CD4-positive, alpha-beta T cell treated with Interleukin-4 for 4 hours (primary cell): ENCODE measurements at regions not wholly inside any gene's neighbourhood (a gene's known extent, or its start where the extent isn't known, plus 50 kb on each side); places are given as distances from the start of the nearest gene placed in this dataset.
"Not testable (repeated sequence)": the region's sequence is repeated elsewhere in the genome, so short reads cannot be mapped to it uniquely, and the experiment has no call there.

ENCODE experiments used
- DNase-seq: peaks from one replicate; pipeline ENCODE4 v3.0.0-alpha.2; 2020

- no peak for DNase-seq
These were observed 243.9 kb downstream of the ZNF608 start for GRCh38 chr5:124502551-124502950.

DNA sequence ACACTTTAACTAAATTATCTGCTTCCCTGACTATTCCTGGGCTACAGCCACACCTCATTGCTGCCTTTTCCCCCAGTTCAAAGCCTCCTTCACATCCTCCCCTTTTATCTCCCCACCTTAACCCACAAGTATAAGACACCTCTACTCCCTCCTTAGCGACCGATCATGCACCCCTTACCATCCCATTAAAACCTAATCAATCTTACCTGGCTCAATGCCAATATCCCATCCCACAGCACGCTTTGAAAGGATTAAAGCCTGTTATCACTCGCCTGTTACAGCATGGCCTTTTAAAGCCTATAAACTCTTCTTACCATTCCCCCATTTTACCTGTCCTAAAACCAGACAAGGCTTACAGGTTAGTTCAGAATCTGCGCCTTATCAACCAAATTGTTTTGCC, 246.6 kb downstream of the ZNF608 start:
- DNase-seq = not testable (repeated sequence)

DNA sequence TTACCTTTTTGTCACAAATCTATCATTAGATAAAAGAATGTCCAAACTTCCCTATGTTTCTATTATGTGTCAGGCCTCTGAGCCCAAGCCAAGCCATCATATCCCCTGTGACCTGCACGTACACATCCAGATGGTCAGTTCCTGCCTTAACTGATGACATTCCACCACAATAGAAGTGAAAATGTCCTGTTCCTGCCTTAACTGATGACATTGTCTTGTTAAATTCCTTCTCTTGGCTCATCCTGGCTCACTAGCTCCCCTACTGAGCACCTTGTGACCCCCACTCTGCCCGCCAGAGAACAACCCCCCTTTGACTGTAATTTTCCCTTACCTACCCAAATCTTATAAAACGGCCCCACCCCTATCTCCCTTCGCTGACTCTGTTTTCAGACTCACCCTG, 249.5 kb downstream of the ZNF608 start:
- DNase-seq = not testable (repeated sequence)

DNA sequence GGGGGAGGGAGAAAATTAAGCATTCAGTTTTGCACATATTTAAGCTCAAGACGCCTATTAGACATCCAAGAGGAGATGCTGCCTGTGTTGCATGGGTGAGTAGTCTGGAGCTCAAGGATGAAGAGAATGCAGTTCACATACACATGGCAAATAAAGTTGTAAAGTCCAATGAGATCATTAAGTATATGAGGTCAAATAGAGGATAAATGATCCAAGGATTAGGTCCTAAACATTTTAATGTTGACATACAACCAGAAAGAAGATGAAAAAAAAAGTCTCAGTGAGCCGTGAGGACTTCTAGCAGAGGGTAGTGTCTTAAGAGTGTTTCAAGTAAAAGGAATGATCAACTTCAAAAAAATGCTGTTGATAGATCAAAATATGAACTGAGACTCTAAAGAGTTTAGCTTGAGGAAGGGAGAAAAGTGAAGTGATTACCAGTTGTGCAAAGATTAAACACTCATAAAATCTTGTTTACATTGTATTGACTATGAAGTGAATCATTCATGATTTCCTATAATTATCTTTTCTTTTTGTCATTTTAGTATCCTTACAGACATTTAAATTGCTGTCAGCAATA, 251.8 kb downstream of the ZNF608 start:
- no peak for DNase-seq

DNA sequence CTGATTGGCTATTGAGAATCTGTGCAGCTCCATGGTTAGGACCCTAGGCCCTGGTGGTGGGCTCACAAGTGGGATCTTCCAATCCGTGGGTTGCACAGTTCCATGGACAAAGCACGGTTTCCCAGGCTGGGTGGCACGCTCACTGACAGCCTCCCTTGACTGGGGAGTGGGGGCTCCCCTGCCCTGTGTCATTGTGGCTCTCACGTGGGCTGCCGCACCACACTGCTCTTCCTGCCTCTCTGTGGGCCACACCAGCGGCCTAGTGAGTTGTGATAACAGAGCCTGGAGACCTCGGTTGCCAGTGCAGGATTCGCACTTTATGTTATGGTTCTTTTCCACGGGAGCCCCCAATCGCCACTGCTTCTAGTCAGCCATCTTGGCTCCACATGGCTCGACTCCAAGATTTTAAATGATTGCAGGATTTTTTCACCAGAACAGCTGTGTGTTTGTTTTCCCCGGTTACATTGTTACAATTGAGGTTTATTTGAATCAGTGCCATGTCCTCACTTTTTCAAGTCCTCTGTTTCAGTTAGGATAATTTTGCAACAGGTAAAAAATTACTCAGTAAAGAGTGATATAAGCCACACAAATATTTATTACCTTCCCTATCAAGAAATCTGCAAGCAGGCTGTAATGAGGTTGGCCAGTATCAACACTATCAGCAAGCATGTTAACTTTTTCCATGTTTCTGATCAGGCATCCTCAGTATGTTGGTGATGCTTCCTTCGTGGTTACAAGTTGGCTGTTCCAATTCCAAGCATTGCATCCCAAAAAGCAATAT, 253.8 kb downstream of the ZNF608 start:
- DNase-seq = no peak

- DNase-seq = not testable (repeated sequence)
These were observed 256.1 kb downstream of the ZNF608 start for GRCh38 chr5:124490315-124490714.

- no peak for DNase-seq
These were observed 265.0 kb downstream of the ZNF608 start for GRCh38 chr5:124481419-124481818.

DNA sequence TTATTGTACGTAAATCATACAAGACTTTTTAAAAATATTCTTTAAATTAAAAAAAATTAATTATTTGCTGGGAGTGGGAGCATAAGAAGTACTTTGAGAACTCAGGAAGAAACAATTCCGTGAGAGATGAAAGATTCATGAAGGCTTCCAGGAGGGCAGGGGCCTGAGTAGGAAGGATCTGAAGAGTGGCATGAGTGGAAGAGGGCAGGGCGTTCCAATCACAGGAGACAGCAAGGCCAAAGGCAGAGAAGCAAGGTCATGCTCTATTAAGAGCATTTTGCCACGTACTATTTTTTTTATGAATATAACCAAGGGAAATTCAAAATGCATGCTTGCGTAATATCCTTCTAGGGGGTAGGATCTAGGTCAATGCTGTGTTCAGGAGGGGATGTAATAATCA, 265.5 kb downstream of the ZNF608 start:
- DNase-seq = no peak

DNA sequence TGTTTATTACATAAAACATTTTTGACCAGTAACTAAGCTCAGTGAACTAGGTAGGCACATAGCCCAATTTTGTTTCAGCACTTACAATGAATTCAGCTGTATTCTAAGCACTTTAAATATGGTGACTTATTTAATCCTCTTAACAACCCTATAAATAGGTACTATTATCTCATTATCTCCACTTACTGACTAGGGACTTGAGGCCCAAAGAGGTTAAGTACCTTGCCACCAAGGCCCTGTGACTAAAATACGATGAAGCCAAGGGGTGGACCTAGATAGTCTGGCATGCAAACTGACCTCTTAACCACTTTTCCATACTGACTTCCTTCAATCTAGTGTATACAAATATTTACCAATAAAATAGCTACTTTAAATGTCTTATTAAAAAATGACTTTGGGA, 266.4 kb downstream of the ZNF608 start:
- no peak for DNase-seq

- DNase-seq = no peak
These were observed 268.2 kb downstream of the ZNF608 start for GRCh38 chr5:124478264-124478663.

GRCh38 chr5:124477577-124477976, 268.9 kb downstream of the ZNF608 start:
- DNase-seq = no peak

DNA sequence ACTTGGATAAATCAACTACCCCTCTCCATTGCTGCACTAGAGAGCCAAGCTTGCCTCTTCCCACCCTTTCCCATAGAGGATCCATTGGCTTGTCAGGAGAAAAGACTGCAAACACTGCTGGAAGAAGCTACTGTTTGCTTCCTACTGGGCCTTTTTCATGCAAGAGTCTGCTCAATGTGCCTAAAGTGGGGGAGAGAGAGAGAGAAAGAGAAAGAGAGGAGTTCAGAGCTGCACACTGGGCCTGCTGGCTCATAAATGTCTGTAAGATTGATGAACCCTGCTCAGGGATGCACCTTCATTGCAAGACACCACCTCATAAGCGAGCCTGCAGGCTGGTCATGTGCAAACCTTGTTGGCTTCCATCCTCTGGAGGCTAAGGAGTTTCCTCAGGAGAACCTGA, 269.4 kb downstream of the ZNF608 start:
- DNase-seq = no peak

- DNase-seq = no peak
These were observed 271.8 kb downstream of the ZNF608 start for GRCh38 chr5:124474528-124475215.

DNA sequence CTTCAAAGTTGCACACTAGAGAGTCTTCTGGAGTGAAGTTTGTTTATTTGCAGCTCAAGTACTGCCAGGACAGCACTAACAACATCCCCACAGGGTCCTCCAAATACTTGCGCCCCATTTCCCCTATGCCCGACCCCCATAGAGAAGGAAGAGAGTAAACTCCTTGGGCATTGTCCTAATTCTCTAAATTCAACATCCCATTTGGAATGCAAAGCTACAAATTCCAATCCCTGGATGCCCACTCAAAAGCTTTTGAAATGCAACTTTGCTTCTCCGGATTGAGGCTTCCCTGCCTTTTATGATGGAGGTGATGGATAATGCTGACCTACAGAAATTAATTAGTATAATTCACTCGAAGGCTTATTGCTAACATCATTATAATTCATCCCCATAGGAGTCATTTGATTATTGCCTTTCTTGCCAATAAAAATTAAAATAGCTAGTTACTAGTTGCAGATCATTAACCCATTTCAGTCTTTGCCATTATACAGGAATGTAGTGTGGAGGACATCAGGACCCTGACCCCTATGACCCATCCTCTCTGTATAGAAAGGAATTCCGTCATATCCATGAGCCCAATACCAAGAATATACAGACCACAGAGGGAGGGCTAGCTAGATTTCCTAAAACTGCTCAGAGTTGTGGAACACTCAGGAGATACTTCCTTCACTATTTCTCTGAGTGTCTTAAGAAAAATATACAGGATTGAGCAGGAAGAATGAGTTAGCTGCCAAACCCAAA, 277.6 kb downstream of the ZNF608 start:
- no peak for DNase-seq

DNA sequence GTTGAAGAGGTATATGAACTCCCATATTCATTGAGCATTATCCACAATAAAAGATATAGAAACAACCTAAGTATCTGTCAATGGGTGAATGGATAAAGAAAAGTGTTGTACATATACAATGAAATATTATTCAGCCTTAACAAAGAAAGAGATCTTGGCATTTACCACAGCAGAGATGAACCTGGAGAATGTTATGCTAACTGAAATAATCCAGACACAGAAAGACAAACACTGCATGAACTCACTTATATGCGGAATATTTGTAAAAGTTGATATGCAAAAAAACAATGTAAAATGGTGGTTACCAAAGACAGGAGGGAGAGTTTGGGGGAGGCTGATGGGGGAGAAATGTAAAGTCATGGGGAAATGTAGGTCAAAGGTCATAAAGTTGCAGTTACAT, 278.7 kb downstream of the ZNF608 start:
- DNase-seq = no peak

DNA sequence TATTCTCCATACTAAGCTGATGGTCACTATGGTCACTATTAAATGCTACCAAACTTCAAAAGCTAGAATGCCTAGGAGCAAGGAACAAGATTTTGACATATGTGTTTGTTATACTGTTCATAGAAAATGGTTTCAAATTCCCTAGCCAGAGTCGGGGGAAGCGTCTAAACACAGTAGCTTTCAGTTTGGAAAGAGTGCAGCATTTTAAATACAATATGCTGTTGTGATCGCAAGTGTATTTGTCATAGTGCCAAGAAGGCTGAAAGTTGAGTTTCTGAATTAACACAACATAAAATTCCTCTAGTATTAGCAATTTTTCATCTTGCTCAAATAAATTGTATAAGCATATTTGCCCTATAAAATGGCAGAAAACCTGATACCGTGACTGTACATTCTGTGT, 280.4 kb downstream of the ZNF608 start:
- no peak for DNase-seq

DNA sequence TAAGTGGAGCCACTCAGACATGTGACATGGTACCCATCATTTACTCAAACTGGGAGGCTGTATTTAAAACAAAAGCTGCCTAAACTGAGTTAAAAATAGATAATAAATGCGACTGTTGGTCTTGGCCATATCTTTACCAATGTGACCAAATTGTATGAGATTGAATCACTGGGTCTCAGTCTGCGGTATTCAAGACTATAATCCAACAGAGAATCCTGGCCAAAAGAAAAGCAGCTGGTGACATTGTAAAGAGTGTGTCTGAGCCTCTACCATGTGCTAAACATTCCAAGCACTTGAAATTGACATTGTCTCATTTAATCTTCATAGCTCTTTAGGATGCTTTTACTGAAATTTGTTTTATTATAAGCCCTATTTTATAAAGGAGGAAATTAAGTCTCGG, 282.6 kb downstream of the ZNF608 start:
- no peak for DNase-seq

- no peak for DNase-seq
These were observed 283.7 kb downstream of the ZNF608 start for GRCh38 chr5:124462751-124463150.

GRCh38 chr5:124461941-124462340, 284.5 kb downstream of the ZNF608 start:
- DNase-seq = no peak

- no peak for DNase-seq
These were observed 285.3 kb downstream of the ZNF608 start for GRCh38 chr5:124461157-124461556.

GRCh38 chr5:124460642-124461041, 285.8 kb downstream of the ZNF608 start:
- DNase-seq = no peak

- no peak for DNase-seq
These were observed 286.5 kb downstream of the ZNF608 start for GRCh38 chr5:124459984-124460383.

DNA sequence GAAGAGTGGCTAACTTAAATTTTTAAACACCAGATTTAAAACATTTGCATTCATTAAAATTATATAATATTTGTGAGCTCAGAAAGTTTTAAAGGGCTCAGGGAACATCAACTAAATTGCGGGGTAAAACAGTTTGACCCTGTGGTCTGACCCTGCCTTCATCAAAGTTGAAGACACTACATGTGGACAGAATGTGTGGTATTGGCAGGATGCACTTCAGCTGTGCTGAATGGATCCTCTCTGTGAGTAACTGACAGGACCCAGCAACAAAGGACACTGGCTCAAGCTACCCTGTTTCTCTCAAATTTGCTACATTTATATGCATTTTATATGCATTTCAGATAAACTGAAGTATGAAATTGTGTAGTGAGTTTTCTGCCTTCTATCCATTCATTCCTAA, 288.5 kb downstream of the ZNF608 start:
- DNase-seq = no peak

- no peak for DNase-seq
These were observed 289.3 kb downstream of the ZNF608 start for GRCh38 chr5:124457101-124457500.
